ENCODE measurements at regions not wholly inside any gene's neighbourhood (a gene's known extent, or its start where the extent isn't known, plus 50 kb on each side); places are given as distances from the start of the nearest gene placed in this dataset.

GRCh38 chr16:52212841-52213240 is 334.1 kb downstream of the TOX3 start:
- FAIRE-seq, result no peak
- DNase-seq (ENCODE audit: insufficient read length), result no peak
- TF ChIP-seq POLR2A (IDR thresholded peaks at IDR 0.05; ENCODE audit: low read depth, low read length) (no peak), TAF1 (IDR thresholded peaks at IDR 0.05; ENCODE audit: borderline replicate concordance, low read depth, low read length) (no peak), POLR2AphosphoS5 (IDR thresholded peaks at IDR 0.05; ENCODE audit: low read depth, low read length) (no peak)

- no peak for TF ChIP-seq TAF1 (IDR thresholded peaks at IDR 0.05; ENCODE audit: borderline replicate concordance, low read depth, low read length)
- TF ChIP-seq POLR2AphosphoS5 (IDR thresholded peaks at IDR 0.05; ENCODE audit: low read depth, low read length), result no peak
- no peak for TF ChIP-seq POLR2A (IDR thresholded peaks at IDR 0.05; ENCODE audit: low read depth, low read length)
- FAIRE-seq, result no peak
- no peak for DNase-seq (ENCODE audit: insufficient read length)
These were observed 337.7 kb downstream of the TOX3 start for GRCh38 chr16:52209227-52209626.

GRCh38 chr16:52203096-52203495 is 343.8 kb downstream of the TOX3 start:
- FAIRE-seq (no peak), DNase-seq (ENCODE audit: insufficient read length) (no peak)

GRCh38 chr16:52193441-52193840 is 353.5 kb downstream of the TOX3 start:
- TF ChIP-seq POLR2A (IDR thresholded peaks at IDR 0.05; ENCODE audit: low read depth, low read length) (no peak), POLR2AphosphoS5 (IDR thresholded peaks at IDR 0.05; ENCODE audit: low read depth, low read length) (no peak), TAF1 (IDR thresholded peaks at IDR 0.05; ENCODE audit: borderline replicate concordance, low read depth, low read length) (no peak)
- FAIRE-seq (no peak), DNase-seq (ENCODE audit: insufficient read length) (no peak)

More at GRCh38 chr16:52203096-52203495, 343.8 kb downstream of the TOX3 start:
- TF ChIP-seq POLR2AphosphoS5 (IDR thresholded peaks at IDR 0.05; ENCODE audit: low read depth, low read length), result no peak
- TF ChIP-seq TAF1 (IDR thresholded peaks at IDR 0.05; ENCODE audit: borderline replicate concordance, low read depth, low read length), result no peak

- FAIRE-seq, result peak; percentile 88
- TF ChIP-seq POLR2A (IDR thresholded peaks at IDR 0.05; ENCODE audit: low read depth, low read length), result no peak
- TF ChIP-seq TAF1 (IDR thresholded peaks at IDR 0.05; ENCODE audit: borderline replicate concordance, low read depth, low read length), result no peak
- no peak for TF ChIP-seq POLR2AphosphoS5 (IDR thresholded peaks at IDR 0.05; ENCODE audit: low read depth, low read length)
- no peak for DNase-seq (ENCODE audit: insufficient read length)
These were observed 355.3 kb downstream of the TOX3 start for GRCh38 chr16:52191531-52192134.

GRCh38 chr16:52184336-52184735 is 362.6 kb downstream of the TOX3 start:
- TF ChIP-seq TAF1 (IDR thresholded peaks at IDR 0.05; ENCODE audit: borderline replicate concordance, low read depth, low read length), result no peak
- TF ChIP-seq POLR2A (IDR thresholded peaks at IDR 0.05; ENCODE audit: low read depth, low read length), result no peak
- TF ChIP-seq POLR2AphosphoS5 (IDR thresholded peaks at IDR 0.05; ENCODE audit: low read depth, low read length), result no peak
- FAIRE-seq (no peak), DNase-seq (ENCODE audit: insufficient read length) (no peak)

- TF ChIP-seq POLR2AphosphoS5 (IDR thresholded peaks at IDR 0.05; ENCODE audit: low read depth, low read length) (no peak), TAF1 (IDR thresholded peaks at IDR 0.05; ENCODE audit: borderline replicate concordance, low read depth, low read length) (no peak)
- DNase-seq (ENCODE audit: insufficient read length) (no peak), FAIRE-seq (no peak)
These were observed 364.1 kb downstream of the TOX3 start for GRCh38 chr16:52182840-52183239.

GRCh38 chr16:52174168-52174567 is 372.8 kb downstream of the TOX3 start:
- TF ChIP-seq TAF1 (IDR thresholded peaks at IDR 0.05; ENCODE audit: borderline replicate concordance, low read depth, low read length), result no peak
- no peak for TF ChIP-seq POLR2AphosphoS5 (IDR thresholded peaks at IDR 0.05; ENCODE audit: low read depth, low read length)
- no peak for TF ChIP-seq POLR2A (IDR thresholded peaks at IDR 0.05; ENCODE audit: low read depth, low read length)
- DNase-seq (ENCODE audit: insufficient read length) (no peak), FAIRE-seq (no peak)

GRCh38 chr16:52171481-52171880 is 375.5 kb downstream of the TOX3 start:
- no peak for TF ChIP-seq POLR2A (IDR thresholded peaks at IDR 0.05; ENCODE audit: low read depth, low read length)
- TF ChIP-seq TAF1 (IDR thresholded peaks at IDR 0.05; ENCODE audit: borderline replicate concordance, low read depth, low read length), result no peak
- TF ChIP-seq POLR2AphosphoS5 (IDR thresholded peaks at IDR 0.05; ENCODE audit: low read depth, low read length), result no peak
- DNase-seq (ENCODE audit: insufficient read length) (no peak), FAIRE-seq (no peak)

- FAIRE-seq (no peak), DNase-seq (ENCODE audit: insufficient read length) (no peak)
- TF ChIP-seq POLR2AphosphoS5 (IDR thresholded peaks at IDR 0.05; ENCODE audit: low read depth, low read length) (no peak), POLR2A (IDR thresholded peaks at IDR 0.05; ENCODE audit: low read depth, low read length) (no peak), TAF1 (IDR thresholded peaks at IDR 0.05; ENCODE audit: borderline replicate concordance, low read depth, low read length) (no peak)
These were observed 379.6 kb downstream of the TOX3 start for GRCh38 chr16:52167328-52167727.

- FAIRE-seq (no peak), DNase-seq (ENCODE audit: insufficient read length) (no peak)
- no peak for TF ChIP-seq POLR2A (IDR thresholded peaks at IDR 0.05; ENCODE audit: low read depth, low read length)
- no peak for TF ChIP-seq POLR2AphosphoS5 (IDR thresholded peaks at IDR 0.05; ENCODE audit: low read depth, low read length)
- no peak for TF ChIP-seq TAF1 (IDR thresholded peaks at IDR 0.05; ENCODE audit: borderline replicate concordance, low read depth, low read length)
These were observed 381.0 kb downstream of the TOX3 start for GRCh38 chr16:52165961-52166360.

- FAIRE-seq (no peak), DNase-seq (ENCODE audit: insufficient read length) (no peak)
- no peak for TF ChIP-seq TAF1 (IDR thresholded peaks at IDR 0.05; ENCODE audit: borderline replicate concordance, low read depth, low read length)
- no peak for TF ChIP-seq POLR2AphosphoS5 (IDR thresholded peaks at IDR 0.05; ENCODE audit: low read depth, low read length)
- TF ChIP-seq POLR2A (IDR thresholded peaks at IDR 0.05; ENCODE audit: low read depth, low read length), result no peak
These were observed 397.9 kb downstream of the TOX3 start for GRCh38 chr16:52149003-52149402.

All from GM12892 (cell line).